NCI-H2029 (cell line): ENCODE measurements at regions not wholly inside any gene's neighbourhood (a gene's known extent, or its start where the extent isn't known, plus 50 kb on each side); places are given as distances from the start of the nearest gene placed in this dataset.
"Not testable (repeated sequence)": the region's sequence is repeated elsewhere in the genome, so short reads cannot be mapped to it uniquely, and the experiment has no call there.

Experiments used
- DNase-seq: peaks from one replicate; lab custom pipeline; 2025; lab: John Stamatoyannopoulos, UW

GRCh38 chr6:163876391-163876790 lies 461.9 kb downstream of the QKI start:
- DNase-seq: no peak

- DNase-seq: no peak
Observed at GRCh38 chr6:163874784-163875183, 460.3 kb downstream of the QKI start.

- DNase-seq: no peak
Observed at GRCh38 chr6:163872335-163872734, 457.8 kb downstream of the QKI start.

- no peak for DNase-seq
Observed at GRCh38 chr6:163871616-163872015, 457.1 kb downstream of the QKI start.

- DNase-seq: no peak
Observed at GRCh38 chr6:163867518-163868292, 453.2 kb downstream of the QKI start.

GRCh38 chr6:163866192-163866591 lies 451.7 kb downstream of the QKI start:
- DNase-seq: no peak

- DNase-seq: no peak
Observed at GRCh38 chr6:163863565-163863964, 449.0 kb downstream of the QKI start.

- DNase-seq: no peak
Observed at GRCh38 chr6:163862701-163863100, 448.2 kb downstream of the QKI start.

GRCh38 chr6:163861627-163862026 lies 447.1 kb downstream of the QKI start:
- no peak for DNase-seq

GRCh38 chr6:163860287-163861081 lies 446.0 kb downstream of the QKI start:
- DNase-seq: no peak

GRCh38 chr6:163858870-163859269 lies 444.4 kb downstream of the QKI start:
- not testable (repeated sequence) for DNase-seq

GRCh38 chr6:163857421-163857820 lies 442.9 kb downstream of the QKI start:
- DNase-seq: no peak

- no peak for DNase-seq
Observed at GRCh38 chr6:163850874-163851273, 436.4 kb downstream of the QKI start.

- no peak for DNase-seq
Observed at GRCh38 chr6:163844761-163845160, 430.2 kb downstream of the QKI start.

- DNase-seq: no peak
Observed at GRCh38 chr6:163844357-163844756, 429.8 kb downstream of the QKI start.

- DNase-seq: no peak
Observed at GRCh38 chr6:163843218-163843617, 428.7 kb downstream of the QKI start.

- DNase-seq: no peak
Observed at GRCh38 chr6:163842467-163842866, 427.9 kb downstream of the QKI start.

GRCh38 chr6:163841733-163842132 lies 427.2 kb downstream of the QKI start:
- DNase-seq: no peak

- DNase-seq: no peak
Observed at GRCh38 chr6:163841326-163841725, 426.8 kb downstream of the QKI start.

GRCh38 chr6:163840880-163841279 lies 426.4 kb downstream of the QKI start:
- no peak for DNase-seq

GRCh38 chr6:163839296-163839695 lies 424.8 kb downstream of the QKI start:
- no peak for DNase-seq

- DNase-seq: no peak
Observed at GRCh38 chr6:163837691-163838431, 423.3 kb downstream of the QKI start.
